HG03175 (cell line): ENCODE measurements at regions not wholly inside any gene's neighbourhood (a gene's known extent, or its start where the extent isn't known, plus 50 kb on each side); places are given as distances from the start of the nearest gene placed in this dataset.

ENCODE experiments used
- ATAC-seq: cut with Tn5 transposase; IDR thresholded peaks from one replicate; pipeline ENCODE4 v1.9.1; 2021; ENCODE audit warnings: mild to moderate bottlenecking, moderate library complexity; ENCODE audit not compliant: unreplicated experiment

DNA sequence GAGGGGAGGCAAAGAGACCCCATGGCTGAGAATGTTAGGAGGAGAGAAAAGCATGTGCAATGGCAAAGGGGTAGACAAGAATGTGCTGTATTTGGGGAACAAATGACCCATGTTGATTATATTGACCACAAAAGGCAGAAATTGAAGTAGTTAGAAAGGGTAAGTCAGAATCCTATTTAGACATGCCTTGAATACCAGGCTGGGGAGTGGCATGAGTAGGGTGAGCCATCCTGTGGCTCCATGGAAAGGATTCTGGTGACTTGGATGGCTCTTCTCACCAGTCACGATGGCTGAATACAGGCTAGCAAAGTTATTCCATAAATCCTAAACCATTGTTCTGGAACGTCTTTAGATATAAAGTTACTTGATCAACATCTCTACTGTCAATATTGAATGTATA is 73.4 kb upstream of the MEF2C start:
- ATAC-seq = no peak

DNA sequence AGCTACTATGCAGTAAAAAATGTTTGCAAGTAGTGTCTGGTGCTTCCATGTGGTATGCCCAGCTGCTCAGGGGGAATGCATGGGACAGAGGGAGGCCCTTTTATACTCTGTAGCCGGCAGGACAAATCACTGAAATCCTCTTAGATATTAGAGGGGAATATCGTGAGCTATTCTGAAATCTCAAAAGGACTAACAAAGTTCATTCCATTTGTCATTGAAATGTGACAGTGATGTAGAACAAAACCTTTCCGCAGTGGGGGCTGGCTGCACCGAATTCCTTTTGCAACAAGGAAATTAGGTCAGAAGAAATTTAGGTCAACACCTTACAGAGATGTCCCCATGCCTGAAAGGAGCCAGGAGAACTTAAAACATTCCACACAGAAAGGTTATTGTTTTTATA is 72.4 kb upstream of the MEF2C start:
- no peak for ATAC-seq

DNA sequence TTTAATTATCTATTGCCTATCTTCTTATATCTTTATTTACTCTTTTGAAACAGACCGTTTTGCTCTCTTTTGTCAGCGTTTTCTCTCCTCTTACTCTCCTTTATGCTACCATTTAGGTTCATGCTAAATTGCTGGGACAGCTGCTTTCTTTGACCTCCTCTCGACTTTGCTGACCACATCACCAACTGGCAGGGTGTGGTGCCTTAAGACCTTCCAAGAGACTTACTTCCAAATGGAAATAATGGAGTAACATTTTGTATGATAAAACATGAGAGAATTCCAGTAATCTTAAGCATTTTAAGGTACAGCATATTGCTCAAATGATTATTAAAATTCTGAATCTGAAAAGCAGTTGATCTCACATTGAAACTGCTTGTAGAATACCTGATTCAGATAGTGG is 71.5 kb upstream of the MEF2C start:
- ATAC-seq = no peak

DNA sequence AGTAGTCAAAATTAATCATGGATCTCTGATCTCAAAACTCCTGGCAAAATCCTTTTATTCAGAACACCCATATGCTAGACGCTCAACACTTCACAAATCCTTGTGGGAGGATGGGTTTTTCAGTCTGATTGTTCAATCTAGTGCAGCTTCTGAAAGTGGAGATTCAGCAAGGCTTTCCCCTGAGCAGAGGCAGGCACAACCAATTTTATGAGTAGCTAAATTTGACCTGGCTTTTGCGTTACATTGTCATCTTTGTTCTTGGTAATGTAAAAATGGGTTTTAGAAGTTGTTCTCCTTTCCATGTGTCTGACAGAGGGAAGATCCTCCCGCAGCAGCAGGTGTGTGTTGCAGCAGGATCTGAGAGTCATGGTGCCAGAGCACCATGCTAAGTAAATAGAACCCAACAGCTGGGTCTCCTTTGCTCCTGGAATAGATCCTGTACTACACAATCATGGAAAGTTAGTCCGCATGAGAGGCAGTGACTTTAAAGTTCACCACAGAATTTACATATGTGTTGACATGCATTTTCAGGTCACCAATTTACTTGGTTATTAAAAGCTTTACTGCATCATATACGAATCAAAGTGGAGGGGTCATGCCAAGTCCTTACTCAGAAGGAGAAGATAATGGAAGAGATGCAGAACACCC is 70.1 kb upstream of the MEF2C start:
- no peak for ATAC-seq

DNA sequence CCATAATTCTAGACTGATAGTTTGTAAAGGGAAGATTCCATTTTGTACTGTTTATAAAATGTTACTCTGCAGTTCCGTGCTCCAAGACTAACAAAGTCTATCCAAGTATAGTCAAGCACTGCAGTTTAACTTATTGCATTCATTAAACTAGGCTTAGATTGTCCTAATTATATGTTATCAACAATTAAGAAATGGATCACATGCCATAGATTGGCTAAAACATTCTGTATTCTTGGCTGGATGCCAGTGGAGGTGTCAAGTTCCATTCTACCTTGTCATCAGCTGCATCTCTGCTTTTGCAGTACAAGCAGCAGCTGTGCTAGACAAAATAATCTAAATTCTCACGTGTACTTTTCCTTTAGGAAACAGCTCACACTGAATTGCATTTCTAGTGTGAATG is 69.4 kb upstream of the MEF2C start:
- no peak for ATAC-seq

DNA sequence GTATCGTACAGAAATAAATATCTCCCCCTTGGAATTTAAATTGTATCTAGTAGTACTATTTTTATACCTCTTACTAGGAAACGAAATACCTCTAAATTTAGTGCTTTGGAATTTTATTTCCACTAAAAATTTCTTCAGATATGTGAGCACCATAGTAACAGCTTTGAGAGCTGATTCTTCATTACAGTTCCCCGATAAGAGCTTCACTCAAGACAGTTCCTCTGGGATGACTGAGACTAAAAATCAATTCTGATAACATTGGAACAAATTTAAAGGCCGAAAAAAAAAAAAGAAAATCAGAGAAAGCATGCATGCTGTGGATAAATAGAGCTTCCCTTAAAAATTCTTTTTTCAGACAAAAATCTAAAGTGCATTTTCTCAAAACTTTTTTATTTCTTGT is 68.5 kb upstream of the MEF2C start:
- ATAC-seq = no peak

DNA sequence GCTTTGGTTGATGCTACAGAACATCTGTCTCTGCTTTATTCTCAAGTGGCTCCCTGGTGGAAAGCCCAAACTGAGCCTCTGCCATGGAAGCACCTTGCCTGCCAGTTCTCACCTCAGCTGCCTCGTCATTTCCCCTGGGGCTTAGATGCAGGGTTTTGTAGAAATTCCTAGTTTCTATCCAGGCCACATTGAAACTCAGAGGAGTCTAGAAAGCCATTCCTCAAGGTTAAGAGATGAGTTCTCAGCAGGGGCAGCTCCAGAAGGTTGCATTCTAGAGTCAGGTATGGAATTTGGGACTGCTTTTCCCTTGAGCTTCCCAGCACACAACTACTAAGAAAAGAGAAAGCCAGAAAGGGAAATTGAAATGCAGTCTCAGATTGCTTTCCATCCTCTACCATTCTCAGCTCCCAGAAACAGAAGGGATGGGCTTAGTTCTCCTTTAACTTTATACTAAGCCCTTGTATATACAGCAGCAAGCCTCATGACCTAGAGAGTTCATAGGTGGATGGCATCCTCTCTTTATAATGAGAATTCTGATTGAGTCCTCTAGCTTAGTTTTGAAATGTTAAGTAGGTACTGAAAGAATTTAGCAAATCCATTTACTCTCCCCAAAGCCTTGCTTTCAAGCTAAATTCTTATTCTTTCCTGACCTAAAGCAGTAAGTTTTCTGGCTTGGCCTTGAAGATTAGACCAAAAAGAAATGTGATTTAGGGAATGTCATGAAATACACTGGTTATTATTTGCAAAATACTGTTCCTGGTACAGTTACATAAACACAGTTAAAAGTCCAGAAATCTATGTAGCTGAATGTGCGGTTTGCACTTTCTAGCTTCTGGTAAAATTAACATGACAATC is 66.0 kb upstream of the MEF2C start:
- ATAC-seq = no peak

DNA sequence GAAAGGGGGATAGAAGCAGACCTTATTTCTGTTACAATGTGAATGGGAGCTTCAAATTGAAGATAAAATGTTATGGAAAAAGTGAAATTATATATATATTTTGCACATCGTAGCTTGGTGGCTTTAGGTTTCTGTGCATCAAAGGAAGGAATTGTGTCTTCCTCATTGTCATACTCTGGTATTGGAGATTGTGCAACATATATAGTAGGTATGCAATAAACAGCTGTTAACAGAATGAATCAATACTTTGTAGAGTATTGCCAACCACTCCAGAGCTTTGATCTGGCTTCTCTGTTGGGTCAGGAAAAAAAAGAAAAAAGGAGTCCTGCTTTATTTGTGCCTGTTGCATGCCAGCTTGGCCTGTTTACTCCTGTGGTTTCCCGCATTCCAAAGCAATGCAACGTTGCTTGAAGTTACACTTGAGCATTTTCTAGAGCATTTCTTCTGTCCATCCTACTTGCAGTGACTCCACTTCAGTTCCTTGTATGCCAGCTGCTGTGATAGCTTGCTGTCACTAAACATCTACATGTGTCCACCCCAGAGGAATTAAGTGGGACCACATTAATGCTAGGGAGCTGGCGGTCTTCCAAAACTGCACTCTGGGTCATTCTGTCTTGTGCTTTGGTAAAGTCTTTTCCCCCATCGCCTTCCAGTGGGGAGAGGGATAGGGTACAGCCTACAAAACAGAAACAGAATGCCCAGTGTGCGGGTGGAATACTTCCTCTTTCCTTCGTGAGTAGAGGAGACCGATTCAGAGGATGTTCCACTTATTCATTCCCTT is 62.0 kb upstream of the MEF2C start:
- no peak for ATAC-seq

DNA sequence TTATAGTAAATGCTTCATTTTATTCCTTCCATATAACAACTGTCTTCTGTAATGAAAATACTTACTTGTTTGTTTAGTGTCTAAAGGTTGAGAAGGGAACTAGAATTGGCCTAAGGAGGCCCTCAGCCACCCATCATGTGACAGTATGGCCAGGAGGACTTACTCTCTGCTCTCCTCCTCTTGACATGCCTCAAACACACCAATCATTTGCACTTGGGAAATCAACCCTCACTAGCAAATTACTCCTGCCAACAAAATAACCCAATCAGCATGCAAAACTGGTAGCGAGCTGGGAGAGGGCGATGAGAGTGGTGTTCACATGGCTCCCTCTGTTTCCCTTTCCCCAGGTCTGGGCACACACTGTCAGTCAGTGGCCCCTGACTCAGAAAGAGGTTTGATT is 58.6 kb upstream of the MEF2C start:
- ATAC-seq = no peak

DNA sequence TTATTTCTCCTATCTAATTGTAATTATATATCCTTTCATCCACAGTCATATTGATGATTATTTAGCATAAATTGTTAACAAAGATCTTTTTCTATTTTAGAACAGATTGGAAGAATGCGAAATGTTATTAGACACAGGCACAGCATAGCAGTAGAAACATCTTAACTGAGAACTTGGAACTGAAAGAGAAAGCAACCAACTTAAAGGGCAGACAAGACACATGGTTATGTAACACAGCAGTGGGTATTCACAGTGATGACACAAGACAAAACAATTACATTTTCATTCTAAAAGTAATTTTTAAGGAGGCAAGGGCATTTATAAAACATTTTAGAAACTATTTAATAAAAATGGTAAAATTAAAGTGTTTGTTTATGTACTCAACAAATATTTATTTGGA is 57.7 kb upstream of the MEF2C start:
- peak; percentile 85 for ATAC-seq

DNA sequence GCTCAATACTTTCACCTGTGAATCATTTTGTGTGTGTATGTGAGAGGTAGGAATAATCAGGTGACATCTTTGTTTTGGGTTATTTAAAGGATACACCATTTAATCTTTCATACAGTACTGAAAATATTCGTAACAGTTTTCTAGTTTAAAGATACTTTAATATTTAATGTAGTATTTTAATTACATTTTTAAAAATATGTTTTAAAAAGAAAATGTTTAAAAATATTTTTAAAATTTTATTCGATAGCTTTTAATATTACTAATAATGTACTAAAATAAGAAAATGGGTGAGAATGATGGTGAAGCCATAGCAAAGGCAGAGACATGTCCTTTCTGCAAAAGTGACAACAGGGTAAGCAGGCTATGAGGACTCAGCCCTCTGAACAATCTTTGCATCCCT is 56.3 kb upstream of the MEF2C start:
- no peak for ATAC-seq

DNA sequence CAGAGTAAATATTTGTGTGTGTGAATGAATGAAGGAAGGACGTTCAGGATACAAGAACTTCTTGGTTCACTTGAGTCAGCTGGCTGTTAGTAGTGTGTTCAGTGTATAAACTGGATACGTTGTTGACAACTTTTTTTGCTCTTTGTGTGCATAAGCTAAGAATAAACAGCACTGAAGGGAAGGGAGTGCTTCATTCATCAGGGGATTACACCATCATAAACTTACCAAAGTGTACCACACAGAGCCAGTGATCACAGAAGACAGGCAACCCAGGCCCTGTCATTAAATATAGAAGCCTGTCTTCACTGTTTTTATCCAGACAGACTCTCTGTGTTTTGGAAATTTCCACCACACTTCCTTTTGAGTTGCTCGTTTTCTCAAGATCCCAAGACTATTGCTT is 55.5 kb upstream of the MEF2C start:
- no peak for ATAC-seq

DNA sequence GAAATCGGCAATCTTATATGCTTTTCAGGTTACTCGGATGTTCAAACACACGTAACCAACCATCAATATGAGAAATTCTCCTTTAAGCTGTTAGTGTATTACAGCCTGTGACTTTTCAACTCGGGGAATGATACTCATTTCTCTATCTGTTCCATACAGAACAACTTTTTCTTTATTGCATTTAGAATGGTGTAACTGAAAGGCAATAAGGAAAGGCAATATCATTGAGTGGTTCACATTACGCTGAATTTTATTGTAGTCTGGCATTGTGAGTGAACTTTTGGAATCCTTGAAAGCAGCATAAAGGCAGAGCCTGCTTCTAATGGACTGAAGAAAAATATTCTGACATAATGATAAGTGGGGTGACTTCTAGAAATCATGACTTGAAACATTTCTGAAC is 54.4 kb upstream of the MEF2C start:
- ATAC-seq = no peak

DNA sequence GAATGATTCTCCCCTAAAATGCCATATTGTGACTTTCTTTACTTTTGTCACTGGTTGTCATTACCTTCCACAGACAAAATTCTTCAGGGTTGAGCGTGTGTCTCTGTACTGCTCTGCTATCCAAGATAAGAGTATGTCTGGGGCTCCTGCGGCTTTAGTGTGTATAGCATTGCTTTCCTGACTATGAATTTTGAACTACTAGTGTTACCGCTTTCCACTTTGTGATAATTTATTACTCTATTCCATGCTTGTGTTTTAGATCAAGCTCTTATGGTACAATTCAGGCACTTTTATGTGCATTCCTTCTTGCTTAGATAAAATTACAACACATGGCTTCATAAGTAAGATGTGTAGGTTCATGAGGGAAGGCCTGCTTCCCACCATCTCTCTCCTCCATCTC is 51.5 kb upstream of the MEF2C start:
- ATAC-seq = no peak
